Testis (tissue), 2 donors: ENCODE measurements at regions not wholly inside any gene's neighbourhood (a gene's known extent, or its start where the extent isn't known, plus 50 kb on each side); places are given as distances from the start of the nearest gene placed in this dataset.

ENCODE experiments used
- POLR2A ChIP-seq: fragments of 450-650 bp; IDR thresholded peaks from one replicate; pipeline ENCODE4 v1.6.1; 2017; ENCODE audit warnings: antibody characterized with exemption, mild to moderate bottlenecking, moderate library complexity
- TF ChIP-seq, protein P1 (sequence below), 3 experiments: fragments of 450-650 bp in 2 of 3; fragments of 200-600 bp in 1 of 3; sonication (generic) in 1 of 3; IDR thresholded peaks; one replicate each; pipeline ENCODE4 v1.5.1; 2016 to 2019; ENCODE audit warnings: antibody characterized with exemption in 3 of 3, mild to moderate bottlenecking in 2 of 3, moderate library complexity in 1 of 3

DNA sequence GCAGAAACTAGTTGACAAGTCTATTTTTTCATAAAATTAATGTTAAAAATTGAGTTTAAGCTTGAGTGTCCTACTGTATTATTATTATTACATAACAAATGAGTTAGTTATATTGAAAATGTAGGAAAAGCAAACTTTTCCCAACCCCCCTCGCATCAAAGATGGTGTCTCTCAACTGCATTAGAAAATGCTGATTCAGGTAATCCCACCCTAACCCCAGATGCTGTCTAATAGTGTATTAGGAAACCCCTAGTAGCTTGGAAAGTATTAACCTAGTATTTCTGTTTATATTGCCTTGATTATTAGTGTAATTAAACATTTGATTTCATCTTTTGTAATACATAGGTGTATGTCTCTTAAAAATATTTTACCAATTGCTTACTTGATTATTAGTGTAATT is 1120.3 kb downstream of the MRPL39 start:
- TF ChIP-seq, protein P1, sequence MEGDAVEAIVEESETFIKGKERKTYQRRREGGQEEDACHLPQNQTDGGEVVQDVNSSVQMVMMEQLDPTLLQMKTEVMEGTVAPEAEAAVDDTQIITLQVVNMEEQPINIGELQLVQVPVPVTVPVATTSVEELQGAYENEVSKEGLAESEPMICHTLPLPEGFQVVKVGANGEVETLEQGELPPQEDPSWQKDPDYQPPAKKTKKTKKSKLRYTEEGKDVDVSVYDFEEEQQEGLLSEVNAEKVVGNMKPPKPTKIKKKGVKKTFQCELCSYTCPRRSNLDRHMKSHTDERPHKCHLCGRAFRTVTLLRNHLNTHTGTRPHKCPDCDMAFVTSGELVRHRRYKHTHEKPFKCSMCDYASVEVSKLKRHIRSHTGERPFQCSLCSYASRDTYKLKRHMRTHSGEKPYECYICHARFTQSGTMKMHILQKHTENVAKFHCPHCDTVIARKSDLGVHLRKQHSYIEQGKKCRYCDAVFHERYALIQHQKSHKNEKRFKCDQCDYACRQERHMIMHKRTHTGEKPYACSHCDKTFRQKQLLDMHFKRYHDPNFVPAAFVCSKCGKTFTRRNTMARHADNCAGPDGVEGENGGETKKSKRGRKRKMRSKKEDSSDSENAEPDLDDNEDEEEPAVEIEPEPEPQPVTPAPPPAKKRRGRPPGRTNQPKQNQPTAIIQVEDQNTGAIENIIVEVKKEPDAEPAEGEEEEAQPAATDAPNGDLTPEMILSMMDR (IDR thresholded peaks at IDR 0.05) = no peak
- no peak for TF ChIP-seq POLR2A
